ENCODE measurements at regions not wholly inside any gene's neighbourhood (a gene's known extent, or its start where the extent isn't known, plus 50 kb on each side); places are given as distances from the start of the nearest gene placed in this dataset.

GRCh38 chr20:40305303-40305702 is 383.7 kb downstream of the MAFB start:
- no peaks in the 10 kb centered on the region for H3K79me2 ChIP-seq (ENCODE audit: control insufficient read depth, low read length)
- no peaks in the 10 kb centered on the region for H3K9me3 ChIP-seq (ENCODE audit: control insufficient read depth, insufficient read depth, low read length)
- H3K4me1 ChIP-seq (ENCODE audit: control insufficient read depth, low read length), result no peaks in the 10 kb centered on the region
- TF ChIP-seq EZH2phosphoT487 (IDR thresholded peaks at IDR 0.05; ENCODE audit: borderline replicate concordance, low read length) (no peak), CTCF (IDR thresholded peaks at IDR 0.05; ENCODE audit: low read depth, low read length, poor library complexity, severe bottlenecking) (no peak)
- H3K4me3 ChIP-seq (ENCODE audit: low read length), result no peak overlapping the region
- peaks cover under 1% of the 10 kb centered on the region; the same call in 1 of the 2 replicates for H3K27me3 ChIP-seq (ENCODE audit: control insufficient read depth, low read length)
- no peaks in the 10 kb centered on the region for H4K20me1 ChIP-seq (ENCODE audit: control insufficient read depth, insufficient read depth, low read depth, low read length)
- no peak overlapping the region for H3K27ac ChIP-seq (ENCODE audit: low read depth, low read length)
- no peak overlapping the region for H3K4me2 ChIP-seq (ENCODE audit: low read length)
- no peaks in the 10 kb centered on the region for H3K36me3 ChIP-seq (ENCODE audit: control insufficient read depth, low read length)
- H3F3A ChIP-seq (ENCODE audit: control insufficient read depth, insufficient read depth), result no peaks in the 10 kb centered on the region
- H3K9me2 ChIP-seq (replicated peaks; ENCODE audit: control insufficient read depth, low read length), result no peaks in the 10 kb centered on the region

GRCh38 chr20:40304119-40304613 is 384.9 kb downstream of the MAFB start:
- H3K4me3 ChIP-seq (ENCODE audit: low read length), result no peak overlapping the region
- H3K9me3 ChIP-seq (ENCODE audit: control insufficient read depth, insufficient read depth, low read length), result no peaks in the 10 kb centered on the region
- no peaks in the 10 kb centered on the region for H3K9me2 ChIP-seq (replicated peaks; ENCODE audit: control insufficient read depth, low read length)
- no peaks in the 10 kb centered on the region for H4K20me1 ChIP-seq (ENCODE audit: control insufficient read depth, insufficient read depth, low read depth, low read length)
- peaks cover 8% of the 10 kb centered on the region for H3K27me3 ChIP-seq (ENCODE audit: control insufficient read depth, low read length)
- no peak overlapping the region for H3K4me2 ChIP-seq (ENCODE audit: low read length)
- no peak overlapping the region for H3K27ac ChIP-seq (ENCODE audit: low read depth, low read length)
- H3K79me2 ChIP-seq (ENCODE audit: control insufficient read depth, low read length), result no peaks in the 10 kb centered on the region
- no peaks in the 10 kb centered on the region for H3K4me1 ChIP-seq (ENCODE audit: control insufficient read depth, low read length)
- H3F3A ChIP-seq (ENCODE audit: control insufficient read depth, insufficient read depth), result no peaks in the 10 kb centered on the region
- TF ChIP-seq EZH2phosphoT487 (IDR thresholded peaks at IDR 0.05; ENCODE audit: borderline replicate concordance, low read length), result no peak
- TF ChIP-seq CTCF (IDR thresholded peaks at IDR 0.05; ENCODE audit: low read depth, low read length, poor library complexity, severe bottlenecking), result no peak
- no peaks in the 10 kb centered on the region for H3K36me3 ChIP-seq (ENCODE audit: control insufficient read depth, low read length)

- no peak overlapping the region for H3K4me2 ChIP-seq (ENCODE audit: low read length)
- no peak overlapping the region for H3K27ac ChIP-seq (ENCODE audit: low read depth, low read length)
- no peaks in the 10 kb centered on the region for H3K79me2 ChIP-seq (ENCODE audit: control insufficient read depth, low read length)
- H3K4me1 ChIP-seq (ENCODE audit: control insufficient read depth, low read length), result no peaks in the 10 kb centered on the region
- H3K9me2 ChIP-seq (replicated peaks; ENCODE audit: control insufficient read depth, low read length), result no peaks in the 10 kb centered on the region
- H4K20me1 ChIP-seq (ENCODE audit: control insufficient read depth, insufficient read depth, low read depth, low read length), result no peaks in the 10 kb centered on the region
- H3K27me3 ChIP-seq (ENCODE audit: control insufficient read depth, low read length), result peaks cover 2% of the 10 kb centered on the region
- no peaks in the 10 kb centered on the region for H3K9me3 ChIP-seq (ENCODE audit: control insufficient read depth, insufficient read depth, low read length)
- H3F3A ChIP-seq (ENCODE audit: control insufficient read depth, insufficient read depth), result no peaks in the 10 kb centered on the region
- no peak overlapping the region for H3K4me3 ChIP-seq (ENCODE audit: low read length)
- no peak for TF ChIP-seq EZH2phosphoT487 (IDR thresholded peaks at IDR 0.05; ENCODE audit: borderline replicate concordance, low read length)
- no peak for TF ChIP-seq CTCF (IDR thresholded peaks at IDR 0.05; ENCODE audit: low read depth, low read length, poor library complexity, severe bottlenecking)
- H3K36me3 ChIP-seq (ENCODE audit: control insufficient read depth, low read length), result no peaks in the 10 kb centered on the region
Measured at GRCh38 chr20:40294747-40295146, 394.3 kb downstream of the MAFB start.

Data from DOHH2 (cell line).